RWPE2 (cell line): ENCODE measurements at regions not wholly inside any gene's neighbourhood (a gene's known extent, or its start where the extent isn't known, plus 50 kb on each side); places are given as distances from the start of the nearest gene placed in this dataset.

Experiments
- ATAC-seq: fragments of 200-7000 bp; cut with Tn5 transposase; 3 replicates; pipeline ENCODE4 v1.9.1; 2021; ENCODE audit warnings: low read depth
- DNase-seq: peaks from one replicate; pipeline ENCODE4 v3.0.0-alpha.2; 2020; ENCODE audit warnings: low spot score
- H3K27ac ChIP-seq: fragments of 450-650 bp; 2 replicates; pipeline ENCODE4 v1.5.1; 2017; ENCODE audit warnings: mild to moderate bottlenecking; ENCODE audit not compliant: poor library complexity, severe bottlenecking
- H3K27me3 ChIP-seq: fragments of 250-450 bp; sonication (Bioruptor Pico); 2 replicates; pipeline ENCODE4 v1.5.1; 2021; ENCODE audit warnings: mild to moderate bottlenecking, moderate library complexity; ENCODE audit not compliant: insufficient read depth, poor library complexity, severe bottlenecking
- H3K36me3 ChIP-seq: fragments of 250-450 bp; sonication (Bioruptor Pico); 2 replicates; pipeline ENCODE4 v1.5.1; 2020; ENCODE audit warnings: low read depth, mild to moderate bottlenecking, moderate library complexity
- H3K4me1 ChIP-seq: fragments of 250-450 bp; sonication (Bioruptor Pico); 2 replicates; pipeline ENCODE4 v1.5.1; 2021; ENCODE audit warnings: mild to moderate bottlenecking, moderate library complexity; ENCODE audit not compliant: insufficient read depth, poor library complexity, severe bottlenecking
- H3K4me3 ChIP-seq: fragments of 250-450 bp; sonication (Bioruptor Pico); 2 replicates; pipeline ENCODE4 v1.5.1; 2021; ENCODE audit warnings: mild to moderate bottlenecking, moderate library complexity; ENCODE audit not compliant: severe bottlenecking
- H3K9me3 ChIP-seq: fragments of 250-450 bp; sonication (Bioruptor Pico); 2 replicates; pipeline ENCODE4 v1.5.1; 2021; ENCODE audit warnings: mild to moderate bottlenecking, moderate library complexity; ENCODE audit not compliant: severe bottlenecking
- CTCF ChIP-seq: fragments of 450-650 bp; IDR thresholded peaks from one replicate; pipeline ENCODE4 v1.5.1; 2017; ENCODE audit warnings: mild to moderate bottlenecking, moderate library complexity; ENCODE audit not compliant: poor library complexity, severe bottlenecking

- Histone ChIP-seq H3K27me3 (peaks cover 10% of the 10 kb centered on the region), H3K36me3 (no peaks in the 10 kb centered on the region), H3K4me3 (no peak overlapping the region), H3K27ac (no peak overlapping the region), H3K4me1 (no peaks in the 10 kb centered on the region), H3K9me3 (no peaks in the 10 kb centered on the region)
- peak; percentile 75 for ATAC-seq
- TF ChIP-seq CTCF: peak; percentile 84
- no peak for DNase-seq
These were observed 290.7 kb upstream of the FAM241A start for GRCh38 chr4:111854494-111855087.

- Histone ChIP-seq H3K27ac (no peak overlapping the region), H3K4me3 (no peak overlapping the region), H3K9me3 (no peaks in the 10 kb centered on the region), H3K27me3 (peaks cover 10% of the 10 kb centered on the region), H3K4me1 (no peaks in the 10 kb centered on the region), H3K36me3 (no peaks in the 10 kb centered on the region)
- ATAC-seq (no peak), DNase-seq (no peak)
- TF ChIP-seq CTCF: no peak
These were observed 289.9 kb upstream of the FAM241A start for GRCh38 chr4:111855308-111855707.

GRCh38 chr4:111864066-111864465, 281.2 kb upstream of the FAM241A start:
- no peak overlapping the region for H3K27ac ChIP-seq
- no peak overlapping the region for H3K4me3 ChIP-seq
- H3K4me1 ChIP-seq: no peaks in the 10 kb centered on the region
- ATAC-seq: no peak
- H3K27me3 ChIP-seq: peaks cover 5% of the 10 kb centered on the region
- TF ChIP-seq CTCF: no peak
- H3K9me3 ChIP-seq: no peaks in the 10 kb centered on the region
- H3K36me3 ChIP-seq: no peaks in the 10 kb centered on the region
- DNase-seq: no peak

- ATAC-seq: no peak
- H3K36me3 ChIP-seq: no peaks in the 10 kb centered on the region
- H3K4me1 ChIP-seq: no peaks in the 10 kb centered on the region
- H3K9me3 ChIP-seq: no peaks in the 10 kb centered on the region
- no peak for DNase-seq
- no peak overlapping the region for H3K4me3 ChIP-seq
- H3K27me3 ChIP-seq: no peaks in the 10 kb centered on the region
- TF ChIP-seq CTCF: no peak
- H3K27ac ChIP-seq: no peak overlapping the region
These were observed 275.9 kb upstream of the FAM241A start for GRCh38 chr4:111869339-111869738.

- Histone ChIP-seq H3K27ac (no peak overlapping the region), H3K4me3 (no peak overlapping the region), H3K4me1 (no peaks in the 10 kb centered on the region), H3K27me3 (no peaks in the 10 kb centered on the region), H3K36me3 (no peaks in the 10 kb centered on the region), H3K9me3 (no peaks in the 10 kb centered on the region)
- no peak for TF ChIP-seq CTCF
- ATAC-seq: no peak
- no peak for DNase-seq
These were observed 273.5 kb upstream of the FAM241A start for GRCh38 chr4:111871802-111872201.
